IPS-15b (cell line): ENCODE measurements at regions not wholly inside any gene's neighbourhood (a gene's known extent, or its start where the extent isn't known, plus 50 kb on each side); places are given as distances from the start of the nearest gene placed in this dataset.

Experiments
- H3K27me3 ChIP-seq: one replicate; pipeline ENCODE4 v1.6.1; 2013; ENCODE audit warnings: low read length; ENCODE audit not compliant: control insufficient read depth, insufficient read depth
- H3K36me3 ChIP-seq: one replicate; pipeline ENCODE4 v1.6.1; 2013; ENCODE audit warnings: low read length; ENCODE audit not compliant: control insufficient read depth, insufficient read depth
- H3K4me1 ChIP-seq: one replicate; pipeline ENCODE4 v1.6.1; 2013; ENCODE audit warnings: mild to moderate bottlenecking, low read length; ENCODE audit not compliant: control insufficient read depth, insufficient read depth
- H3K4me3 ChIP-seq: one replicate; pipeline ENCODE4 v1.5.1; 2013; ENCODE audit warnings: low read depth, low read length
- H3K9ac ChIP-seq: one replicate; pipeline ENCODE4 v1.6.1; 2013; ENCODE audit warnings: low read depth, mild to moderate bottlenecking, low read length
- H3K9me3 ChIP-seq: one replicate; pipeline ENCODE4 v1.6.1; 2013; ENCODE audit warnings: mild to moderate bottlenecking, low read length; ENCODE audit not compliant: control insufficient read depth, insufficient read depth

DNA sequence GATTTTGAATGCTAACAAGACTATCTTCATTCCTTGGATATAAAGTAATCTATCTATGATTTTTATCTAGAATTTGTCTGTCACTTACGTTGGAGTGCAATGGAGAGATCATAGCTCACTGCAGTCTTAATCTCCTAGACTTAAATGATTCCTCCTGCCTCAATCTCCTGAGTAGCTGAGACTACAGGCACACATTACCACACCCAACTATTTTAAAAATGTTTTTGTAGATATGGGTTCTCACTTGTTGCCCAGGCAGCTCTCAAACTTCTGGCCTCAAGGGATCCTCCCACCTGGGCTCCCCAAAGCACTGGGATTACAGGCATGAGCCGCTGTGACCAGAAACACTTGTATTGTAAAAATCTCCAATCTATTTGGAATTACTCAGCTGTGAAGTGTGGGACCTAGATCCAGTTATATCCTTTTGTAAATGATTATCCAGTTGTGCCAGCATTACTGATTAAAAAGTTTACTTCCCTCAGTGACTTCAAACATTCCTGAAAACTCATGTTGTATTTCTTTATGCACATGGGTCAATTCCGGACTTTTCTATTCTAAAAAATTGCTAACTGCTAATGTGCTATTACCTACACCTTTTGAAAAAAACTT, 1793.8 kb upstream of the WWC1 start:
- Histone ChIP-seq H3K27me3 (no peaks in the 10 kb centered on the region), H3K9ac (no peak overlapping the region), H3K4me1 (no peaks in the 10 kb centered on the region), H3K4me3 (no peak overlapping the region), H3K9me3 (no peaks in the 10 kb centered on the region), H3K36me3 (no peaks in the 10 kb centered on the region)

DNA sequence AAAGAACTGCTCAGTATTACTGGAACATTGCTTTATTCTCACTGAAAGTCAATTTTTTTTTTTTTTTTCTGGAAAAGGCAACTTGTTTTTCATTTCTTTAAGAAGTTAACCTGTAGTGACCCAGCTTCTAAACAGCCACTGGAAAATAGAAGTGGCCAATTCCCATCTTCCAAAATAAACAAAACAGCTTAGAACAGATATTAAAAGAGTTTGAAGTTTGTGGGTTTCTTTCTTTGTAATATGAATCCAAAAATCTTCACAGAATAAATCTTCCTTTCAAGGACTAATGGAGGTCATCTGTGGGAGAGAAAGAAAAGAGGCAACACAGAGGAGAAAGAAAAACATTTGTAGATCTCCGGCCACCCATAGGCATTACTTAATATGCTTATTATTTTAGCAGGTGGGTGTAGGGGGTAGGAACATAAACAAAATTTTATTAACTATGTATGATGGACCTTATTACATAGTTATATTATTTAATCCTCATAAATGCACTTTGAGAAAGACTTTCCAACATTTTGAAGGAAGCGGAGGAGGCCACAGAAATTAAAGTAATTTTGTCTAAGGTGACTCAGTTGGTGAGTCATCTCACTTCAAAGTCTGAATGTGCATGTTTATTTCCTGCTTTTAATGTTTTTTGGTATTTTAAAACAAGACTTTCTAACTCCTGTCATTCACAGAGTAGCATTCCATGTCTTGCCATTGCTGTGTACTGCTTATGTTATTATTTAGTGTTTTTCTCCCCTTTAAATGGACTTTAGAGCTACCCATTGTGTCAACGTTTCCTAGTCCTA, 1791.8 kb upstream of the WWC1 start:
- no peaks in the 10 kb centered on the region for H3K36me3 ChIP-seq
- H3K4me1 ChIP-seq = no peaks in the 10 kb centered on the region
- H3K9ac ChIP-seq = no peak overlapping the region
- H3K9me3 ChIP-seq = no peaks in the 10 kb centered on the region
- H3K27me3 ChIP-seq = no peaks in the 10 kb centered on the region
- no peak overlapping the region for H3K4me3 ChIP-seq

DNA sequence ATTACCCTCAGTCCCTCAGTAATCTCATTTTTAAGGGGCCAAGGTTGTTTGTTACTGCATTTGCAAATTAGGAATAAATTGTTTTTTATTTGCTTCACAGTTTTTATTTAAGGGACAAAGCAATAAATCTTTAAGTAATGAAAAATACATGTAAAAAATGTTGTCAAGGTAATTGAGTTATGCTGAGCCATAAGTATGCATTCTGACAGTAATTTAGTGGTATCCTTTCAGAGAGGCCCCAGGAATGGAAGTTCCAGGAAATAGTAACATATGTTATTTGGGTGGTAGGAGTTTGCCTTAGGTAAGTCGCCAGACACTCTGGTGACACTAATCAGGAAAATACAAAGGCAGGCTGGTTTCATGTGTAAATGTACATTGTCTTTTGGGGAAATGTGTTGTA, 1787.9 kb upstream of the WWC1 start:
- H3K4me3 ChIP-seq = no peak overlapping the region
- no peaks in the 10 kb centered on the region for H3K4me1 ChIP-seq
- no peak overlapping the region for H3K9ac ChIP-seq
- no peaks in the 10 kb centered on the region for H3K27me3 ChIP-seq
- H3K9me3 ChIP-seq = no peaks in the 10 kb centered on the region
- no peaks in the 10 kb centered on the region for H3K36me3 ChIP-seq

DNA sequence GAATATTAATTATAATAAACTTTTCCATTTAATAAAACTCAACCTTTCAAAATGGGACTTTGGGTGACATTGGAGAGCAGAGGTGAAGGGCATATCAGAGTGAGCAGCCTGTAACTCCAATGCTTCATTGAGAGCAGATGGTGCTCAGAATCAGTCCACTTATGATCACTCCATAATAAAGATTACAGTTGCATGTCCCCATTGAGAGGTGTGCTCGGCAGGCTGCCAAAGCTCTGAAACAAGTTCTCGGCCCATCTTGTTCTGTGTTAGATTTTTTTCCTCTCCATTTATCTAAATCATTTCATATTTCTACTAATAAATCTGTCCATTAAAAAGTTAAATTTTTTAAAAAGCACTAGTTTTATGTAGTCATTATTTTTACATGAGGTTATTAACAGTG, 1786.4 kb upstream of the WWC1 start:
- H3K9ac ChIP-seq = no peak overlapping the region
- no peaks in the 10 kb centered on the region for H3K27me3 ChIP-seq
- no peaks in the 10 kb centered on the region for H3K36me3 ChIP-seq
- no peaks in the 10 kb centered on the region for H3K9me3 ChIP-seq
- no peaks in the 10 kb centered on the region for H3K4me1 ChIP-seq
- H3K4me3 ChIP-seq = no peak overlapping the region

DNA sequence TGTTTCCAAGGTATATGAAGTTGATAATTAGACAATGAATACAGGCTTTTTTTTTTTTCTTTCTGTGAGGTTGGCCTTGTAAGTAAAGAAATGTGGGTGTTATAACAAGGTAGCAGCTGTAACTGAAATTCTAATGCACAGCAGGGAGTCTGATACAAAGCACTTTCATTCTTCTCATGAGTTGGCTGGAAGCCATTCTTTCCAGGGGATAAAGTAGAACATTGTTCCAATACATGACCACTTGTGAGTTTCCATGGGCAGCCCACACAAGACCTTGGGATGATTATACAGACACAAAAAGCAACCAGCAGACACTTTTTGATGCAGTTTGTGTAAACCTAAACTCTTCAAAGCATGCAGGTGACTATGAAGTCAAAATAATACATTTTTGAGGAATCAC, 1785.9 kb upstream of the WWC1 start:
- Histone ChIP-seq H3K27me3 (no peaks in the 10 kb centered on the region), H3K9me3 (no peaks in the 10 kb centered on the region), H3K4me3 (no peak overlapping the region), H3K9ac (no peak overlapping the region), H3K36me3 (no peaks in the 10 kb centered on the region), H3K4me1 (no peaks in the 10 kb centered on the region)

DNA sequence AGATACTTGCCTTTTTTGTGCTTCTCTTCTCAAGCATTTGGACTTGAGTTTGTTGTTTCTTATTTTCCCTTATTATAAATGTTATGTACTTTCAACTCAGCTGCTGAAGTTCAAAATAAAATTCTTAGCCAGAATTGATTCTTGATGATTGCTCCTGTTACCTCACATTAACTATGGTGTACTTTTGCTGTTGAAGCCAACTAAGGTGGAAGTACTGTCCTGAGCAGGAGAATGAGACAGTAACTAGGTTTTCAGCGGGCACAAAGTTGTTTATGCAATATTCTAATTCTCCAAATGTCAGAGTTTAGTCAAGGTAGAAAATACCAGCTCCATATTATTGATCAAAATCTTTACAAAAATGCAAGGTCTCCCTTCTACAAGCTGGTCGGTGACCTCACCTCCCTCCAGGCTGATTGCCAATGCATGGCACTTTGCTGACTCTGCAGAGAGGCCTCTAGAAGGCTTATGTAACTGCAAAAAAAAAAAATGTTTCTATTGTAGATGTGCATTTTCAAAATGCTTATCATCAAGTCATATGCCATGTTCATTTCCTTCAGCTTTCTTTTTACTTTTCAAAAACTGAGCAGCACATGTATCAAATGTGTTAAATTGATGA, 1783.5 kb upstream of the WWC1 start:
- no peaks in the 10 kb centered on the region for H3K36me3 ChIP-seq
- no peaks in the 10 kb centered on the region for H3K27me3 ChIP-seq
- no peak overlapping the region for H3K9ac ChIP-seq
- no peak overlapping the region for H3K4me3 ChIP-seq
- no peaks in the 10 kb centered on the region for H3K9me3 ChIP-seq
- H3K4me1 ChIP-seq = no peaks in the 10 kb centered on the region

DNA sequence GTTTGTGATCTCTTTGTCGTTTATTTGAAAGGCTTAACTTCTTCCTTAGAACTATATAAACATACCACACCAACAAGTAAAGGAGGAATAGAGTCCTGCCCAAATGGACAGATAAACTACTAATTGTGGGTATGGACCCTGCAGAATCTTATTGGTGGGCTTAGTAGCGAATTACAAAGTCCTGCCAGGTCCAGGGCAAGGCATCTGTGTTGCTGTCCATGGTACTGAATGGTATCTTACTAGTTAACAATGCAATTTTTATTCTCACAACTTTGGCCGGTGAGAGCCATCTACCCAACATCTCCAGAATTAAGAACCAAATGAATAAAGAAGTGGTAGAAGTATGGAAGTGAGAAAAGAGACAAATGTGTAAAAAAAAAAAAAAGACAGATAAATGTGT, 1782.4 kb upstream of the WWC1 start:
- Histone ChIP-seq H3K9ac (no peak overlapping the region), H3K4me1 (no peaks in the 10 kb centered on the region), H3K27me3 (no peaks in the 10 kb centered on the region), H3K4me3 (no peak overlapping the region), H3K36me3 (no peaks in the 10 kb centered on the region), H3K9me3 (no peaks in the 10 kb centered on the region)

DNA sequence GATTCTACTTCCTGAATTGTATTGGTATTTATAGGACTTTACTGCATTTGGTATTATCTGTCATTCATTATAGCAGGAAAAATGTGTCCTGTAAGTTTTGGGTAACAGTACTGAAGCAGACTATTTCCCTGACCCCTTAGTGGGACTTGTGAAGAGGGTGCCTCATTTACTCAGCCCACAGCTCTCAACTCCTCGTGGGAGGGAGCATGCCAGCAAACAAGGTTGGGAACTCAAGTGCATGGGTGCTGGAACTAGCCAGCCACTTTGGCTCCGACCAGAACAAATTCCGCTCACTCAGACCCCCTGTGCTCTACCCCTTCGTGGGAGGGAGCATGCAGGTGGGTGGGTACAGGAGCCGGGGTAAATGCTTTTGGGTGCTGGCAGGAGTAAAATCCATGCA, 1773.5 kb upstream of the WWC1 start:
- H3K9ac ChIP-seq = no peak overlapping the region
- no peaks in the 10 kb centered on the region for H3K4me1 ChIP-seq
- no peaks in the 10 kb centered on the region for H3K27me3 ChIP-seq
- H3K9me3 ChIP-seq = no peaks in the 10 kb centered on the region
- H3K36me3 ChIP-seq = no peaks in the 10 kb centered on the region
- H3K4me3 ChIP-seq = no peak overlapping the region

DNA sequence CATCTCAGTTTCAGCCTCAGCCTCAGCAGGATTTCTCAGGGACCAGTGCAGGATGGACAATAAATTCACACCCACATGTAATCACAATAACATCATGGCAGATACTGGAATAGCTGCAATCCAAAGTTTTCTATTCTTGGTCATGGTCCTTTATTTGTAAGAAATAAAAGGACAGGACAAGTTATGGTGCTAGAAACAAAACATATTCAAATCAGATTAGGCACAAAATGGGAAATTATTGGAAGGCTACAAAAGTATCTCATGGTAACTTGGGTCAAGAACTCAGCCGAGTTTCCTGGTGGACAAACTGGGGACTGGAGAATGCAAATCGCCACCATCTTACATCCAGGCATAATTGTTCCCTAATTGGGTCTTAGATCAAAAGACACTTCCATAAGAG, 1768.2 kb upstream of the WWC1 start:
- H3K36me3 ChIP-seq = no peaks in the 10 kb centered on the region
- no peaks in the 10 kb centered on the region for H3K27me3 ChIP-seq
- H3K4me1 ChIP-seq = no peaks in the 10 kb centered on the region
- H3K4me3 ChIP-seq = no peak overlapping the region
- H3K9me3 ChIP-seq = no peaks in the 10 kb centered on the region
- H3K9ac ChIP-seq = no peak overlapping the region

DNA sequence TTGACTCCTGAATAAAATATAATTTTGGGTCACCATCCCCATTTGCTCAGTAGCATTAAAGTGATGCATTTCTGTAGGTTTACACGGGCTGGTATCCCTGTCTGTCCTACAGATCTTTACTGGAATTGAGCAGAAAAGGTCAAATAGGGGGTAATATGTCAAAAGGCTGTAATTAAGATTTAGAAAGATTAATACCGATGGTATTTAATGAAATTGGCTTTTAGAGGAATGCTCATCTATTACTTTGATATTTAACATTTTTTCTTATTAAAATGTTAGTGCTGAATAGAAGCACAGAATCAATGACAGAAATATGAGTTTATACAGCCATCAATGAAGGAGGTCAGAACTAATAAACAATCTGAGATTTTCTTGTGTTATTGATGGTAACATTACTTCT, 1762.2 kb upstream of the WWC1 start:
- peaks cover 2% of the 10 kb centered on the region for H3K4me1 ChIP-seq
- H3K27me3 ChIP-seq = no peaks in the 10 kb centered on the region
- no peaks in the 10 kb centered on the region for H3K36me3 ChIP-seq
- H3K9me3 ChIP-seq = no peaks in the 10 kb centered on the region
- H3K9ac ChIP-seq = no peak overlapping the region
- no peak overlapping the region for H3K4me3 ChIP-seq

DNA sequence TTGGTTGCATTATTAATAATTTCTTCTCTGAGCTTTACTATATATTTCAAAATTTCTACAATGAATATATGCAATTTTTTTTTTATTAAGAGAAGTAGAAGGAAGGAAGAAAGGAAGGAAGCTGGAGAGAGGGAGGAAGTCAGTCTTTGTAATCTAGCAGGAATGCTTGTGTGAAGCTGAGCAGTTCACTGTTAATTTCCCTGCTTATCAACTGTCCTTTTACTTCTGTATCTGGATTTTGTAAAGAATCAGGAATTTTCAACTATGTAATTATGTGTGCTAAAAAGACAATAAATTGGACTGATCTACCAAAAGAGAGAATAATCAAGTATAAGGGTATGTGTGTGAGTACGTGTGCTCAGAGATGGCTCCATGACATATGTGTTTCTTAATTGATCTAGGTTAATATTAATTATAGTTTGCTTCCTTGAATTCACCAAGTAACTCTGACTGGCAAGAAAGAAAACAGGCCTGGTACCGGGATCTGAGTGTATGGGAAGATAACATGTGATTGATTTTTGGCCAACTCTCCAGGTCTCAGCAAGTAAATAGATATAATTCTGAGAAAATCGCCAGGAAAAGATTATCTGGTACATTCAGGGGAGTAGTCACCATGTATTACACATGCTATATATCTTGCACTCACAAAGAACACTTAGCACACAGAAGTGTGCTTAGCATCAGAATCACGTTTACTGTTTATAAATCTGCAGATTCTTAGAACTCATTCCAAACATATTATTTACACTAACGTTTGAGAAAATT, 1758.8 kb upstream of the WWC1 start:
- no peaks in the 10 kb centered on the region for H3K27me3 ChIP-seq
- no peak overlapping the region for H3K4me3 ChIP-seq
- peaks cover 2% of the 10 kb centered on the region for H3K4me1 ChIP-seq
- H3K36me3 ChIP-seq = no peaks in the 10 kb centered on the region
- no peak overlapping the region for H3K9ac ChIP-seq
- H3K9me3 ChIP-seq = no peaks in the 10 kb centered on the region
